ENCODE measurements at regions not wholly inside any gene's neighbourhood (a gene's known extent, or its start where the extent isn't known, plus 50 kb on each side); places are given as distances from the start of the nearest gene placed in this dataset.

- DNase-seq, result no peak
Measured at GRCh38 chr15:53462651-53463050, 296.8 kb downstream of the WDR72 start.

- no peak for DNase-seq
Measured at GRCh38 chr15:53461677-53462076, 297.8 kb downstream of the WDR72 start.

GRCh38 chr15:53458736-53459135 lies 300.7 kb downstream of the WDR72 start:
- no peak for DNase-seq

- DNase-seq, result no peak
Measured at GRCh38 chr15:53457479-53457878, 302.0 kb downstream of the WDR72 start.

- DNase-seq, result no peak
Measured at GRCh38 chr15:53454843-53455721, 304.4 kb downstream of the WDR72 start.

GRCh38 chr15:53454535-53454842 lies 305.0 kb downstream of the WDR72 start:
- no peak for DNase-seq

- no peak for DNase-seq
Measured at GRCh38 chr15:53453253-53454105, 306.0 kb downstream of the WDR72 start.

- DNase-seq, result no peak
Measured at GRCh38 chr15:53448232-53449015, 311.0 kb downstream of the WDR72 start.

- DNase-seq, result no peak
Measured at GRCh38 chr15:53447742-53448141, 311.7 kb downstream of the WDR72 start.

- DNase-seq, result no peak
Measured at GRCh38 chr15:53447053-53447574, 312.3 kb downstream of the WDR72 start.

- DNase-seq, result no peak
Measured at GRCh38 chr15:53446376-53446775, 313.1 kb downstream of the WDR72 start.

GRCh38 chr15:53445531-53445930 lies 313.9 kb downstream of the WDR72 start:
- no peak for DNase-seq

- no peak for DNase-seq
Measured at GRCh38 chr15:53437985-53438841, 321.2 kb downstream of the WDR72 start.

GRCh38 chr15:53437366-53437765 lies 322.1 kb downstream of the WDR72 start:
- no peak for DNase-seq

GRCh38 chr15:53434174-53434678 lies 325.2 kb downstream of the WDR72 start:
- no peak for DNase-seq

- no peak for DNase-seq
Measured at GRCh38 chr15:53416219-53416940, 343.1 kb downstream of the WDR72 start.

GRCh38 chr15:53414167-53414566 lies 345.3 kb downstream of the WDR72 start:
- no peak for DNase-seq

- no peak for DNase-seq
Measured at GRCh38 chr15:53412542-53412941, 346.9 kb downstream of the WDR72 start.

GRCh38 chr15:53404930-53405493 lies 354.5 kb downstream of the WDR72 start:
- DNase-seq, result no peak

GRCh38 chr15:53401503-53401902 lies 358.0 kb downstream of the WDR72 start:
- DNase-seq, result no peak

- no peak for DNase-seq
Measured at GRCh38 chr15:53400986-53401385, 358.5 kb downstream of the WDR72 start.
